C4-2B (cell line): ENCODE measurements at regions not wholly inside any gene's neighbourhood (a gene's known extent, or its start where the extent isn't known, plus 50 kb on each side); places are given as distances from the start of the nearest gene placed in this dataset.

Experiments
- H3K27ac ChIP-seq: fragments of 450-650 bp; 2 replicates; pipeline ENCODE4 v1.5.1; 2017
- ZFX ChIP-seq: fragments of 450-650 bp; IDR thresholded peaks from 2 replicates; pipeline ENCODE4 v1.6.1; 2017
- TF ChIP-seq, protein P1 (sequence below): fragments of 450-650 bp; conservative IDR thresholded peaks from 2 replicates; pipeline ENCODE4 v1.5.1; 2017; ENCODE audit warnings: mild to moderate bottlenecking

DNA sequence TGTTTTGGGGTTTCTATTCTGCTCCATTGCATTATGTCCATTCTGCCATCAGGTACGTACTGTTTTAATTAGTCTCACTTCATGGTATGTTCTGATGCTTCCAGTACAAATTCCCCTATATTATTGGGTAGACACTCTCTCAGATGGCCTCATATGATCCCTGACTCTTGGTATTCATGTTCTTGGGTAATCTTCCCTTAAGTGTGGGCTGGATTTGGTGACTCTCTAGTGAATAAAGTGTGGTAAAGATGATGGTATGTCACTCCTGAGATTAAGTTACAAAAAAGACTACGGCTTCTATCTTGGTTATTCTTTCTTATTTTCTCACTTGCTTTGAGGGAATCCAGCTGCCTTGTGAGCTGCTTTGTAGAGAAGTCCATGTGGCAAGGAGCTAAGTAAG lies 89.6 kb upstream of the TBC1D5 start:
- H3K27ac ChIP-seq = no peak overlapping the region
- TF ChIP-seq, protein P1, sequence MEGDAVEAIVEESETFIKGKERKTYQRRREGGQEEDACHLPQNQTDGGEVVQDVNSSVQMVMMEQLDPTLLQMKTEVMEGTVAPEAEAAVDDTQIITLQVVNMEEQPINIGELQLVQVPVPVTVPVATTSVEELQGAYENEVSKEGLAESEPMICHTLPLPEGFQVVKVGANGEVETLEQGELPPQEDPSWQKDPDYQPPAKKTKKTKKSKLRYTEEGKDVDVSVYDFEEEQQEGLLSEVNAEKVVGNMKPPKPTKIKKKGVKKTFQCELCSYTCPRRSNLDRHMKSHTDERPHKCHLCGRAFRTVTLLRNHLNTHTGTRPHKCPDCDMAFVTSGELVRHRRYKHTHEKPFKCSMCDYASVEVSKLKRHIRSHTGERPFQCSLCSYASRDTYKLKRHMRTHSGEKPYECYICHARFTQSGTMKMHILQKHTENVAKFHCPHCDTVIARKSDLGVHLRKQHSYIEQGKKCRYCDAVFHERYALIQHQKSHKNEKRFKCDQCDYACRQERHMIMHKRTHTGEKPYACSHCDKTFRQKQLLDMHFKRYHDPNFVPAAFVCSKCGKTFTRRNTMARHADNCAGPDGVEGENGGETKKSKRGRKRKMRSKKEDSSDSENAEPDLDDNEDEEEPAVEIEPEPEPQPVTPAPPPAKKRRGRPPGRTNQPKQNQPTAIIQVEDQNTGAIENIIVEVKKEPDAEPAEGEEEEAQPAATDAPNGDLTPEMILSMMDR = no peak
- TF ChIP-seq ZFX = no peak

DNA sequence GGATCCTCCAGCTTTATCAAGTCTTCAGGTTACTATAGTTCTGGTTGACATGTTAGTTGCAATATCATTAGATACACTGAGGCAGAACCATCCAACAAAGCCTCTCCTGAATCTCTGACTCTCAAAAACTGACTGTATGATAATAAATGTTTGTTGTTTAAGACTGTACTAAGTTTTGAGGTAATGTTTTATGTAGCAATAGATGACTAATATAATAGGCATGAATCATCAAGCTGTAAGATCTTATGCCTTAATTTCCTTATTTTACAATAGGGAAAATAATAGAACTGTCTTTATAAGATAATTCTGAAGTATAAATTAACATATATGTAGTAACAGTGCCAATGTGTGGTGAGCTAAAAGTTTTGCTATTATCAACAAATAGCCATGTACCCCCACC lies 88.9 kb upstream of the TBC1D5 start:
- no peak for TF ChIP-seq ZFX
- TF ChIP-seq, protein P1 = no peak
- no peak overlapping the region for H3K27ac ChIP-seq

DNA sequence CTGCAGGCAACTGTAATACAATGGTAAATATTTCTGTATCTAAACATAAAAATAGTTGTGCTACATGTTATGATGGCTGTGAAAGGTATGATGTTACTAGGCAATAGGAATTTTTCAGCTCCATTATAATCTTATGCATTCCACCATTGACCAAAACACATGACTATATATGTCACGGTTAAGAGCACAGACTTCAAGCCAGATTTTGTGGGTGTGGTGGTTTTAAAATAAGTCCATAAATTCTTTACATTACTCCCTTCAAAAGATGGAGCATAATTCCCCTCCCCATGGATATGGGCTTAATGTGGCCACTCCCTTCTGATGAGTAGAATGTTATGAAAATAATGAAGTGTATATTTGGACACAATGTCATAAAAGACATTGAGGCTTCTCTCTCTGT lies 88.4 kb upstream of the TBC1D5 start:
- TF ChIP-seq, protein P1 = no peak
- no peak for TF ChIP-seq ZFX
- no peak overlapping the region for H3K27ac ChIP-seq

DNA sequence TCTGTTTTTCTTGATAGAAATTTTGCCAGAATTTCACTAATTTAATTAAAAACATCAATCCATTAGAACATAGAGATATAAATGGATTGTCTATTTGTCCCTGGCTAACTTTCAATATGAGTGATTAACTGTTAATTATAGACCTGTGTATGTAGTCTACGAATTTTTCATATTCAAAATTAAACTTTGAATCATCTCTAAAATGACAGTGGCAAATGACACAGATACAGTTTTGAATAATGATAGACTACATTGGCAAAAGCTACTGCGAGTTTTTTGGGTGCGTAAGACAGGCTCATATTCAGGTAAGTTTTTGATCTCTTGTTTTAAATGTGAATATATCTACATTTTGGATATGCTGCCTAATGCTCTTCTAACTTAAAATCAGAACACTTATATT lies 86.0 kb upstream of the TBC1D5 start:
- no peak overlapping the region for H3K27ac ChIP-seq
- TF ChIP-seq, protein P1 = no peak
- no peak for TF ChIP-seq ZFX

DNA sequence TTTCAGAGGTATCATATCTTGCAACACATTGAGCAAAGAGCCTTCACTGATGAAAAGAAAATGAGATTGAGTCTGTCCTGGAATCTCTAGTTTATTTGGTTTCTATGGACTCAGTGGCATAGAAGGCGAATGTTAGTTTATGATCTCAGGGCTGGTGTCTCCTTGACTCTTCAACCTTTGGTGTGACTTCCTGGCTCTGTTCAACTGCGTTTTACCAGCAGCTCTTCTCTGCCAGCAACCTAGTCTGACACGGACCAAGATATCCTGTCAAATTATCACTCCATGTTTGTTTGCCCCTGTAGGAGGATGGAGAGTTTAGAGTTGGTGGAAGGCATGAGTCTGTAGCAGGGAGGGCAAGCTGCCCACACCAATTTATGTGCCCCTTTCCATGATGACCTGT lies 82.9 kb upstream of the TBC1D5 start:
- H3K27ac ChIP-seq = no peak overlapping the region
- TF ChIP-seq, protein P1 = no peak
- TF ChIP-seq ZFX = no peak

DNA sequence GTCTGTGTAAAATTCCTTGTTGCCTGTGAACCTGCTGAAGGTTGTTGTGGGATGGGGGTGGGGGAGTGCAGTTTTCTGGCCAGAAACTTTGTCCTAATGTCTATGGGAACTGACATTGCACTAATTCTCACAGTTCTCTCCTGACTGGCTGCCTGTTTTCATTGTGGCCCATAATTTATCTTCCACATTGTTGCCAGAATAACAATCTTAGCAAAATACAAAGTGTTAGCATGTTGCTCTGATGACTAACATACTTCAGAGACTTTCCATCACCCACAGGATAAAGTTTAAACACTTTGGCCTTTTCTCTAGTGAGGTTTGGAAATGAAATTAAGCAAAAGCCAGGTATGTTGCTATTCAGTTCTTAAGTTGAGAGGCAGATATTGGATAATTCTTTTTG lies 81.4 kb upstream of the TBC1D5 start:
- TF ChIP-seq ZFX = no peak
- TF ChIP-seq, protein P1 = no peak
- H3K27ac ChIP-seq = no peak overlapping the region

DNA sequence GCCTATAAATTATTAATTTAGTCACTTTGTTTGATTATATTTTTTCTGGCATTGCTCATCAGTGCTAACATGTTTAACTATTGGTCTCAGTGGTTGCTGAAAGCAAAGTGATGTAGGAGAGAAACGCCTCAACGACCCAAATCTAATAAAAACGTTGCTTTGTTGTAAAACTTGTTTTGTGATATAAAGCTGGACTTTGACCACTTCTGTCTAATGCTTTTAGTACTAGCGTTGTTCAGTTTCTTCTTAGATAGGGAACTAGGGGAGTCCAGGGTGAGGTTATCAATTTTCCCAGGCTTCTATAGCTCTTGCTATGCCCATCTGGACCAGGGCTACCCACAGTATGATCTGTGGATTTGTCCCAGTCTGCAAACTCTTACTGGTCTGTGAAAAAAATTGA lies 80.6 kb upstream of the TBC1D5 start:
- no peak overlapping the region for H3K27ac ChIP-seq
- TF ChIP-seq, protein P1 = no peak
- no peak for TF ChIP-seq ZFX
